Stimulated activated CD8-positive, alpha-beta memory T cell treated with anti-CD3 and anti-CD28 coated beads, Interleukin-12 subunit alpha, Interleukin-12 subunit beta, amount 100 ng/mL, for 24 hours (primary cell): ENCODE measurements at regions not wholly inside any gene's neighbourhood (a gene's known extent, or its start where the extent isn't known, plus 50 kb on each side); places are given as distances from the start of the nearest gene placed in this dataset.
"Not testable (repeated sequence)": the region's sequence is repeated elsewhere in the genome, so short reads cannot be mapped to it uniquely, and the experiment has no call there.

ENCODE experiments used
- DNase-seq: peaks from one replicate; pipeline ENCODE4 v3.0.0-alpha.2; 2020; ENCODE audit errors: extremely low read depth

- DNase-seq: no peak
Measured at GRCh38 chr21:14903172-14903865, 161.5 kb downstream of the NRIP1 start.

- no peak for DNase-seq
Measured at GRCh38 chr21:14901482-14901958, 163.3 kb downstream of the NRIP1 start.

GRCh38 chr21:14900611-14901010 lies 164.2 kb downstream of the NRIP1 start:
- DNase-seq: no peak

GRCh38 chr21:14900058-14900457 lies 164.7 kb downstream of the NRIP1 start:
- no peak for DNase-seq

GRCh38 chr21:14895792-14896191 lies 169.0 kb downstream of the NRIP1 start:
- DNase-seq: no peak

- no peak for DNase-seq
Measured at GRCh38 chr21:14890141-14890540, 174.7 kb downstream of the NRIP1 start.

- DNase-seq: no peak
Measured at GRCh38 chr21:14889080-14889810, 175.6 kb downstream of the NRIP1 start.

- no peak for DNase-seq
Measured at GRCh38 chr21:14888202-14888601, 176.6 kb downstream of the NRIP1 start.

GRCh38 chr21:14886001-14886400 lies 178.8 kb downstream of the NRIP1 start:
- DNase-seq: no peak

- no peak for DNase-seq
Measured at GRCh38 chr21:14883351-14883750, 181.4 kb downstream of the NRIP1 start.

- not testable (repeated sequence) for DNase-seq
Measured at GRCh38 chr21:14882545-14882944, 182.3 kb downstream of the NRIP1 start.

GRCh38 chr21:14881863-14882499 lies 182.8 kb downstream of the NRIP1 start:
- DNase-seq: no peak

GRCh38 chr21:14880922-14881321 lies 183.9 kb downstream of the NRIP1 start:
- no peak for DNase-seq

GRCh38 chr21:14879458-14879857 lies 185.3 kb downstream of the NRIP1 start:
- DNase-seq: no peak

- no peak for DNase-seq
Measured at GRCh38 chr21:14878971-14879370, 185.8 kb downstream of the NRIP1 start.

GRCh38 chr21:14877581-14878228 lies 187.1 kb downstream of the NRIP1 start:
- DNase-seq: no peak

- no peak for DNase-seq
Measured at GRCh38 chr21:14876524-14876840, 188.3 kb downstream of the NRIP1 start.

- no peak for DNase-seq
Measured at GRCh38 chr21:14875704-14876523, 188.9 kb downstream of the NRIP1 start.

- no peak for DNase-seq
Measured at GRCh38 chr21:14875186-14875585, 189.6 kb downstream of the NRIP1 start.

- DNase-seq: no peak
Measured at GRCh38 chr21:14874379-14874778, 190.4 kb downstream of the NRIP1 start.

GRCh38 chr21:14871861-14872260 lies 192.9 kb downstream of the NRIP1 start:
- DNase-seq: no peak

GRCh38 chr21:14870853-14871149 lies 194.0 kb downstream of the NRIP1 start:
- DNase-seq: no peak
